ENCODE measurements at regions not wholly inside any gene's neighbourhood (a gene's known extent, or its start where the extent isn't known, plus 50 kb on each side); places are given as distances from the start of the nearest gene placed in this dataset.

- H3K27ac ChIP-seq (ENCODE audit: low read depth, low read length), result no peak overlapping the region
- 73 to 88% (median 83%) methylated on average over 6 of the region's 6 CpGs for WGBS, 3 donors
These were observed 354.9 kb downstream of the KLF5 start for GRCh38 chr13:73413656-73414055.

GRCh38 chr13:73412933-73413332, 354.1 kb downstream of the KLF5 start:
- no peak overlapping the region for H3K27ac ChIP-seq (ENCODE audit: low read depth, low read length)
- 90 to 95% (median 91%) methylated on average over 1 of the region's 1 CpG for WGBS, 3 donors

- no peak overlapping the region for H3K27ac ChIP-seq (ENCODE audit: low read depth, low read length)
- WGBS, 3 donors, result 74 to 81% (median 80%) methylated on average over 7 of the region's 7 CpGs
These were observed 352.4 kb downstream of the KLF5 start for GRCh38 chr13:73411067-73411809.

- WGBS, 3 donors, result 65 to 86% (median 68%) methylated on average over 1 of the region's 1 CpG
- H3K27ac ChIP-seq (ENCODE audit: low read depth, low read length), result no peak overlapping the region
These were observed 347.6 kb downstream of the KLF5 start for GRCh38 chr13:73406454-73406853.

GRCh38 chr13:73404581-73404980, 345.8 kb downstream of the KLF5 start:
- WGBS, 3 donors, result 12 to 50% (median 47%) methylated on average over 2 of the region's 2 CpGs
- H3K27ac ChIP-seq (ENCODE audit: low read depth, low read length), result no peak overlapping the region

- 66 to 78% (median 74%) methylated on average over 1 of the region's 1 CpG for WGBS, 3 donors
- no peak overlapping the region for H3K27ac ChIP-seq (ENCODE audit: low read depth, low read length)
These were observed 344.7 kb downstream of the KLF5 start for GRCh38 chr13:73403355-73404120.

GRCh38 chr13:73401769-73402168, 343.0 kb downstream of the KLF5 start:
- WGBS, 3 donors, result 60 to 71% (median 61%) methylated on average over 2 of the region's 2 CpGs
- no peak overlapping the region for H3K27ac ChIP-seq (ENCODE audit: low read depth, low read length)

- WGBS, 3 donors, result 64 to 82% (median 79%) methylated on average over 10 of the region's 10 CpGs
- no peak overlapping the region for H3K27ac ChIP-seq (ENCODE audit: low read depth, low read length)
These were observed 340.8 kb downstream of the KLF5 start for GRCh38 chr13:73399347-73400216.

- H3K27ac ChIP-seq (ENCODE audit: low read depth, low read length), result no peak overlapping the region
- 64 to 71% (median 70%) methylated on average over 8 of the region's 8 CpGs for WGBS, 3 donors
These were observed 338.9 kb downstream of the KLF5 start for GRCh38 chr13:73397496-73398305.

GRCh38 chr13:73394066-73394465, 335.3 kb downstream of the KLF5 start:
- H3K27ac ChIP-seq (ENCODE audit: low read depth, low read length), result no peak overlapping the region

- WGBS, 3 donors, result 90 to 93% (median 92%) methylated on average over 2 of the region's 2 CpGs
- no peak overlapping the region for H3K27ac ChIP-seq (ENCODE audit: low read depth, low read length)
These were observed 331.3 kb downstream of the KLF5 start for GRCh38 chr13:73390100-73390499.

- H3K27ac ChIP-seq (ENCODE audit: low read depth, low read length), result no peak overlapping the region
These were observed 329.8 kb downstream of the KLF5 start for GRCh38 chr13:73388586-73388985.

- 80 to 93% (median 92%) methylated on average over 6 of the region's 6 CpGs for WGBS, 3 donors
- H3K27ac ChIP-seq (ENCODE audit: low read depth, low read length), result no peak overlapping the region
These were observed 328.5 kb downstream of the KLF5 start for GRCh38 chr13:73387318-73387717.

- H3K27ac ChIP-seq (ENCODE audit: low read depth, low read length), result no peak overlapping the region
These were observed 327.0 kb downstream of the KLF5 start for GRCh38 chr13:73385848-73386247.

GRCh38 chr13:73372666-73373627, 314.1 kb downstream of the KLF5 start:
- 79 to 85% (median 82%) methylated on average over 5 of the region's 5 CpGs for WGBS, 3 donors
- H3K27ac ChIP-seq (ENCODE audit: low read depth, low read length), result no peak overlapping the region

- WGBS, 3 donors, result 90 to 95% (median 91%) methylated on average over 3 of the region's 3 CpGs
- H3K27ac ChIP-seq (ENCODE audit: low read depth, low read length), result no peak overlapping the region
These were observed 311.3 kb downstream of the KLF5 start for GRCh38 chr13:73370066-73370465.

GRCh38 chr13:73369095-73369494, 310.3 kb downstream of the KLF5 start:
- WGBS, 3 donors, result 62 to 77% (median 74%) methylated on average over 2 of the region's 2 CpGs
- no peak overlapping the region for H3K27ac ChIP-seq (ENCODE audit: low read depth, low read length)

All from adipose tissue (tissue), 3 donors.